Lung (tissue), 11 donors: ENCODE measurements at regions not wholly inside any gene's neighbourhood (a gene's known extent, or its start where the extent isn't known, plus 50 kb on each side); places are given as distances from the start of the nearest gene placed in this dataset.
A peak's percentile ranks its signal among the peaks of the same experiment; 100 is the strongest.
"Not testable (repeated sequence)": the region's sequence is repeated elsewhere in the genome, so short reads cannot be mapped to it uniquely, and the experiment has no call there.

Experiments used
- ATAC-seq: fragments of 200-7000 bp; cut with Tn5 transposase; one replicate; pipeline ENCODE4 v1.9.1; 2020; ENCODE audit warnings: moderate number of reproducible peaks; ENCODE audit not compliant: insufficient read depth, low FRiP score
- DNase-seq, 3 donors: peaks; one replicate each; pipeline ENCODE4 v3.0.0-alpha.2; 2013 to 2017
- H3K27ac ChIP-seq, 2 donors: one replicate each; pipeline ENCODE4 v1.5.1; 2013; ENCODE audit warnings: mild to moderate bottlenecking in 2 of 2, moderate library complexity in 2 of 2, control low read depth in 1 of 2, inconsistent platforms in 1 of 2, low read depth in 1 of 2, low read length in 1 of 2
- H3K27me3 ChIP-seq, 3 donors: one replicate each; pipeline ENCODE4 v1.5.1; 2013; ENCODE audit warnings: low read length in 2 of 3; ENCODE audit not compliant: control insufficient read depth in 3 of 3, insufficient read depth in 3 of 3
- H3K36me3 ChIP-seq, 4 donors: one replicate each; pipeline ENCODE4 v1.5.1; 2013; ENCODE audit warnings: low read length in 4 of 4, mild to moderate bottlenecking in 1 of 4, moderate library complexity in 1 of 4; ENCODE audit not compliant: control insufficient read depth in 4 of 4, insufficient read depth in 4 of 4
- H3K4me1 ChIP-seq, 5 donors: one replicate each; pipeline ENCODE4 v1.5.1; 2013; ENCODE audit warnings: low read length in 5 of 5, mild to moderate bottlenecking in 2 of 5, moderate library complexity in 1 of 5; ENCODE audit not compliant: control insufficient read depth in 5 of 5, insufficient read depth in 5 of 5
- H3K4me3 ChIP-seq: one replicate; pipeline ENCODE4 v1.5.1; 2013; ENCODE audit warnings: mild to moderate bottlenecking, control low read depth, moderate library complexity
- H3K9ac ChIP-seq, 2 donors: one replicate each; pipeline ENCODE4 v1.5.1; 2013; ENCODE audit warnings: low read length in 2 of 2, control low read depth in 1 of 2; ENCODE audit not compliant: insufficient read depth in 1 of 2
- H3K9me3 ChIP-seq, 4 donors: one replicate each; pipeline ENCODE4 v1.5.1; 2013; ENCODE audit warnings: low read length in 3 of 4, mild to moderate bottlenecking in 1 of 4, moderate library complexity in 1 of 4; ENCODE audit not compliant: control insufficient read depth in 4 of 4, insufficient read depth in 3 of 4
- CTCF ChIP-seq: IDR thresholded peaks from 2 replicates; pipeline ENCODE4 v1.5.1; 2012; ENCODE audit warnings: mild to moderate bottlenecking; ENCODE audit errors: control extremely low read depth, extremely low read depth
- WGBS, 2 donors: extraction: QIAGEN DNeasy Blood & Tissue Kit; methylation state at CpG; one replicate each; pipeline ENCODE4 v1.1.7; 2013; 5-methylcytosine and 5-hydroxymethylcytosine counted together
- donor health status: control.
- donor health status: control.
- donor health status: Bipolar disorder and iron deficiency.
- donor health status: healthy.
- donor health status: DM: yes; HTN: yes; CAD: no.

GRCh38 chr6:112971651-112972050 lies 624.5 kb downstream of the RFPL4B start:
- ATAC-seq, result no peak
- 94 to 96% methylated on average over 1 of the region's 1 CpG for WGBS, 2 donors

GRCh38 chr6:112974931-112975330 lies 627.8 kb downstream of the RFPL4B start:
- not testable (repeated sequence) for H3K27ac ChIP-seq, ATAC-seq, H3K9ac ChIP-seq, H3K36me3 ChIP-seq, DNase-seq, H3K27me3 ChIP-seq, H3K4me1 ChIP-seq, H3K4me3 ChIP-seq, H3K9me3 ChIP-seq
- 93 to 95% methylated on average over 4 of the region's 4 CpGs for WGBS, 2 donors

More at GRCh38 chr6:112971651-112972050, 624.5 kb downstream of the RFPL4B start:
- no peaks in the 10 kb centered on the region for H3K4me1 ChIP-seq
- no peak overlapping the region for H3K27ac ChIP-seq
- H3K9ac ChIP-seq, result no peak overlapping the region
- no peaks in the 10 kb centered on the region for H3K27me3 ChIP-seq
- H3K9me3 ChIP-seq, result peaks cover 0 to 5% (median 0%) of the 10 kb centered on the region in 4 donors
- DNase-seq, result no peak
- no peak for TF ChIP-seq CTCF
- H3K4me3 ChIP-seq, result no peak overlapping the region
- H3K36me3 ChIP-seq, result no peaks in the 10 kb centered on the region

GRCh38 chr6:112976579-112976978 lies 629.4 kb downstream of the RFPL4B start:
- not testable (repeated sequence) for H3K9me3 ChIP-seq, H3K27me3 ChIP-seq, ATAC-seq, H3K4me3 ChIP-seq, DNase-seq, H3K27ac ChIP-seq, H3K36me3 ChIP-seq, H3K9ac ChIP-seq, H3K4me1 ChIP-seq

DNA sequence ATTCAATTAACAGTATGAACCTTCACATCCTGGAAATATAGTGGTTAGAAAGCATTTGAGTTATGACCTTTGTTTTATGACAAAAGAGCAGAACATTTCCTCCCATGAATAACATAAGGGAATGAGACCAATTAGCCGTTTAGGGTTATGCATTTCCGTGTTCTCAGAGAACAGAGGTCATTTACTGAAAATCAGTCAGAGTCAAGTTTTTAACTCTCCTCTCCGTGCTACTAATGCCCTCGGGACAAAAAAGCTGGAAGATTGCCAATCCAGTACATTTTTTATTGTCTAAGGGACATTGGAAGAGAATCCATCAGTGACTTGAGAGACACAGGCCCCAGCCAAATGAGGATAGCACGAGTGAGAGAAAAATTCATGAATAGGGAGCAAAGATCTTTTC lies 632.7 kb downstream of the RFPL4B start:
- peak in 2 of 3 donors; percentile 20 to 44 for DNase-seq
- 56 to 75% methylated on average over 5 of the region's 5 CpGs for WGBS, 2 donors
- no peak overlapping the region for H3K27ac ChIP-seq
- no peak for ATAC-seq
- H3K9me3 ChIP-seq, result peaks cover 0 to 2% (median 0%) of the 10 kb centered on the region in 4 donors
- H3K4me1 ChIP-seq, result peaks cover 0 to 7% (median 4%) of the 10 kb centered on the region in 5 donors
- no peak overlapping the region for H3K4me3 ChIP-seq
- no peaks in the 10 kb centered on the region for H3K27me3 ChIP-seq
- TF ChIP-seq CTCF, result no peak
- no peak overlapping the region for H3K9ac ChIP-seq
- H3K36me3 ChIP-seq, result no peaks in the 10 kb centered on the region

GRCh38 chr6:112980676-112981075 lies 633.5 kb downstream of the RFPL4B start:
- WGBS, 2 donors, result 90 to 91% methylated on average over 3 of the region's 3 CpGs
- no peak for ATAC-seq
- TF ChIP-seq CTCF, result no peak

More at GRCh38 chr6:112980676-112981075, 633.5 kb downstream of the RFPL4B start:
- DNase-seq, result no peak
- Histone ChIP-seq H3K9ac (no peak overlapping the region), H3K9me3 (peaks cover 0 to 3% (median 0%) of the 10 kb centered on the region in 4 donors), H3K27me3 (no peaks in the 10 kb centered on the region), H3K36me3 (no peaks in the 10 kb centered on the region), H3K4me3 (no peak overlapping the region), H3K27ac (no peak overlapping the region), H3K4me1 (peaks cover 0 to 15% (median 4%) of the 10 kb centered on the region in 5 donors)
